GM19372 (cell line): ENCODE measurements at regions not wholly inside any gene's neighbourhood (a gene's known extent, or its start where the extent isn't known, plus 50 kb on each side); places are given as distances from the start of the nearest gene placed in this dataset.

Experiments used
- ATAC-seq: cut with Tn5 transposase; IDR thresholded peaks from one replicate; pipeline ENCODE4 v1.9.1; 2021; ENCODE audit warnings: mild to moderate bottlenecking, low read depth, moderate library complexity; ENCODE audit not compliant: unreplicated experiment

GRCh38 chr1:218525451-218526197 is 180.5 kb downstream of the TGFB2 start:
- ATAC-seq: no peak

GRCh38 chr1:218526198-218526580 is 181.1 kb downstream of the TGFB2 start:
- no peak for ATAC-seq

GRCh38 chr1:218527737-218528136 is 182.6 kb downstream of the TGFB2 start:
- ATAC-seq: no peak

- no peak for ATAC-seq
Measured at GRCh38 chr1:218529646-218530300, 184.6 kb downstream of the TGFB2 start.

GRCh38 chr1:218531936-218532335 is 186.8 kb downstream of the TGFB2 start:
- no peak for ATAC-seq

- ATAC-seq: no peak
Measured at GRCh38 chr1:218536296-218536986, 191.3 kb downstream of the TGFB2 start.

- no peak for ATAC-seq
Measured at GRCh38 chr1:218537122-218537913, 192.2 kb downstream of the TGFB2 start.

GRCh38 chr1:218538341-218538740 is 193.2 kb downstream of the TGFB2 start:
- no peak for ATAC-seq

GRCh38 chr1:218546314-218546713 is 201.2 kb downstream of the TGFB2 start:
- no peak for ATAC-seq

- no peak for ATAC-seq
Measured at GRCh38 chr1:218547957-218548730, 203.0 kb downstream of the TGFB2 start.

GRCh38 chr1:218548764-218549163 is 203.6 kb downstream of the TGFB2 start:
- no peak for ATAC-seq

- no peak for ATAC-seq
Measured at GRCh38 chr1:218553197-218553596, 208.1 kb downstream of the TGFB2 start.

GRCh38 chr1:218556016-218556415 is 210.9 kb downstream of the TGFB2 start:
- no peak for ATAC-seq

- ATAC-seq: no peak
Measured at GRCh38 chr1:218557731-218558130, 212.6 kb downstream of the TGFB2 start.

GRCh38 chr1:218558271-218558810 is 213.2 kb downstream of the TGFB2 start:
- no peak for ATAC-seq

- ATAC-seq: no peak
Measured at GRCh38 chr1:218565377-218565776, 220.2 kb downstream of the TGFB2 start.

- no peak for ATAC-seq
Measured at GRCh38 chr1:218568962-218569550, 223.9 kb downstream of the TGFB2 start.

GRCh38 chr1:218570456-218570855 is 225.3 kb downstream of the TGFB2 start:
- no peak for ATAC-seq

- ATAC-seq: no peak
Measured at GRCh38 chr1:218571491-218571890, 226.4 kb downstream of the TGFB2 start.
